ENCODE measurements at regions not wholly inside any gene's neighbourhood (a gene's known extent, or its start where the extent isn't known, plus 50 kb on each side); places are given as distances from the start of the nearest gene placed in this dataset.

DNA sequence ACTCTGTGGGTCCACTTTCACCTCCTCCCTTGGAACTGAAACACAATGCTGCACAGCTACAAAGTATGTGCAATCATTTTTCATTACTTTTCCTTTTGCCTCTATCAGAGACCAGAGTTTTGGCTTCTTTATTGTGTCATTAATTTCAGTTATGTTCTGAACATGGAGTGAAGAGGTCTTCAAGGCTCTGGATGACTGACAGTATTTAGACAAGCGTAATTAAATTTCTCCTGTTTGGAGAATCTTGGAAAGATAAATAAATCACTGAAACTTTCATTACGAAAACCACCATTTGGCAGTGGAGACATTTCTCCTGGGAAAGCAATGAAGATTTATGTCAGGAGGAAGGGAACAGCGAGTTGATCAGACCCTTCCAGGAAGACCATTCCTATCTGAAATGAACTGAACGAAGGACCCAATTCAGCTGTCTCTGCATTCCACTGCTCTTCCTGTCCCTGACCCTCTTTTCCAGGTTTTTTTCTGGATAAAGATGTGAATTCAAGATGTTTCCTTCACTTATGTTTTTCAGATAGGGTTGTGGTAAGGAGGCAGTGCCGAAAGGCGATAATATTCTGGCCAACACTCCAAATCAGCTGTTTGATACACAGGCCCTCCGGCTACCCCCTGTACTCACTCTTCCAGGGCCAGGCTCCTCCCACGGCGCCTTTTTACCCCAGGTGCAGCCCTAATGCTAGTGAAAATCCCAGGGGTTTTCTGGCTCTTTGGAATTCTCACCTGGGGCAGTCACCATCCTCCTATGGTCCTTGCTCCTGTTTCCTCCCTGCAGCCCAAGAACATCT lies 77.2 kb upstream of the OSMR start:
- Histone ChIP-seq H3K4me1 (ENCODE audit: control insufficient read depth, insufficient read depth, low read length) (no peaks in the 10 kb centered on the region), H3K4me3 (ENCODE audit: low read depth, low read length) (no peak overlapping the region), H3K27ac (ENCODE audit: extremely low read depth, low read depth, low read length) (no peak overlapping the region), H3K9me3 (ENCODE audit: control insufficient read depth, insufficient read depth, low read depth, low read length) (no peaks in the 10 kb centered on the region; the same call in 1 of the 2 replicates), H3K36me3 (ENCODE audit: control insufficient read depth in 2 of 2, insufficient read depth in 1 of 2, low read length in 2 of 2) (no peaks in the 10 kb centered on the region)
- POLR2A ChIA-PET, result no interaction called here
- TF ChIP-seq ZNF169 (tag by site-specific recombination; IDR thresholded peaks at IDR 0.05), result no peak
- TF ChIP-seq ZNF423 (tag by site-specific recombination; IDR thresholded peaks at IDR 0.05), result no peak
- TF ChIP-seq, protein P1, sequence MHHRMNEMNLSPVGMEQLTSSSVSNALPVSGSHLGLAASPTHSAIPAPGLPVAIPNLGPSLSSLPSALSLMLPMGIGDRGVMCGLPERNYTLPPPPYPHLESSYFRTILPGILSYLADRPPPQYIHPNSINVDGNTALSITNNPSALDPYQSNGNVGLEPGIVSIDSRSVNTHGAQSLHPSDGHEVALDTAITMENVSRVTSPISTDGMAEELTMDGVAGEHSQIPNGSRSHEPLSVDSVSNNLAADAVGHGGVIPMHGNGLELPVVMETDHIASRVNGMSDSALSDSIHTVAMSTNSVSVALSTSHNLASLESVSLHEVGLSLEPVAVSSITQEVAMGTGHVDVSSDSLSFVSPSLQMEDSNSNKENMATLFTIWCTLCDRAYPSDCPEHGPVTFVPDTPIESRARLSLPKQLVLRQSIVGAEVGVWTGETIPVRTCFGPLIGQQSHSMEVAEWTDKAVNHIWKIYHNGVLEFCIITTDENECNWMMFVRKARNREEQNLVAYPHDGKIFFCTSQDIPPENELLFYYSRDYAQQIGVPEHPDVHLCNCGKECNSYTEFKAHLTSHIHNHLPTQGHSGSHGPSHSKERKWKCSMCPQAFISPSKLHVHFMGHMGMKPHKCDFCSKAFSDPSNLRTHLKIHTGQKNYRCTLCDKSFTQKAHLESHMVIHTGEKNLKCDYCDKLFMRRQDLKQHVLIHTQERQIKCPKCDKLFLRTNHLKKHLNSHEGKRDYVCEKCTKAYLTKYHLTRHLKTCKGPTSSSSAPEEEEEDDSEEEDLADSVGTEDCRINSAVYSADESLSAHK (tag by site-specific recombination; IDR thresholded peaks at IDR 0.05), result no peak
- CTCF ChIA-PET, result no interaction called here

DNA sequence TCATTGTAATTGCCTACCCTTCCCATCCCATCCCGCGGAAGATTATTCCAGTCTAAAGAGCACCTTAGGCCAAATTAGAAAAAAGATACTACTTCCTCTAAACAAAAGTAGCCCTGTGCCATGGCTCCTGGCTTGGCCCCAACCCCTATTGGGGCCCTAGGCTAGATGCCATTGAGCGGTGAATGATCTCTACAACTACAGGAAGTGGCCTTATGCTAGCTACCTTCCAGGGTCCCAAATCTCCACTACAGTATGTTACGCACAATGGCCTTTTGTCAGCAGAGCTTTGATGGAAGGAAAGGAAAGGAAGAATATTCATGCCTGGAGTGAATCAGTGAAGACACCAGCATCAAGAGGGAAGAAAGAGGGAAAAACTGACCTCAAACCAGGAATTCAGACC lies 73.3 kb upstream of the OSMR start:
- Histone ChIP-seq H3K4me1 (ENCODE audit: control insufficient read depth, insufficient read depth, low read length) (no peaks in the 10 kb centered on the region), H3K4me3 (ENCODE audit: low read depth, low read length) (no peak overlapping the region), H3K27ac (ENCODE audit: extremely low read depth, low read depth, low read length) (no peak overlapping the region), H3K9me3 (ENCODE audit: control insufficient read depth, insufficient read depth, low read depth, low read length) (no peaks in the 10 kb centered on the region), H3K36me3 (ENCODE audit: control insufficient read depth in 2 of 2, insufficient read depth in 1 of 2, low read length in 2 of 2) (no peaks in the 10 kb centered on the region)
- CTCF ChIA-PET, result no interaction called here
- POLR2A ChIA-PET, result no interaction called here
- TF ChIP-seq ZNF354C (tag by site-specific recombination; IDR thresholded peaks at IDR 0.05; ENCODE audit: borderline replicate concordance, low read depth) (no peak), ZNF624 (tag by site-specific recombination; IDR thresholded peaks at IDR 0.05) (no peak), RBAK (tag by site-specific recombination; IDR thresholded peaks at IDR 0.05) (no peak), ZNF510 (tag by site-specific recombination; IDR thresholded peaks at IDR 0.05; ENCODE audit: insufficient replicate concordance) (no peak), ZFP3 (tag by site-specific recombination; IDR thresholded peaks at IDR 0.05; ENCODE audit: low read depth) (no peak), SETDB1 (IDR thresholded peaks at IDR 0.05; ENCODE audit: insufficient read length, low read length) (no peak), ZNF707 (tag by site-specific recombination; IDR thresholded peaks at IDR 0.05) (no peak), GFI1B (tag by site-specific recombination; IDR thresholded peaks at IDR 0.05) (no peak), TRIM28 (IDR thresholded peaks at IDR 0.05; ENCODE audit: borderline replicate concordance, low read length) (no peak), MZF1 (tag by site-specific recombination; IDR thresholded peaks at IDR 0.05; ENCODE audit: borderline replicate concordance) (no peak)
- TF ChIP-seq, protein P2, sequence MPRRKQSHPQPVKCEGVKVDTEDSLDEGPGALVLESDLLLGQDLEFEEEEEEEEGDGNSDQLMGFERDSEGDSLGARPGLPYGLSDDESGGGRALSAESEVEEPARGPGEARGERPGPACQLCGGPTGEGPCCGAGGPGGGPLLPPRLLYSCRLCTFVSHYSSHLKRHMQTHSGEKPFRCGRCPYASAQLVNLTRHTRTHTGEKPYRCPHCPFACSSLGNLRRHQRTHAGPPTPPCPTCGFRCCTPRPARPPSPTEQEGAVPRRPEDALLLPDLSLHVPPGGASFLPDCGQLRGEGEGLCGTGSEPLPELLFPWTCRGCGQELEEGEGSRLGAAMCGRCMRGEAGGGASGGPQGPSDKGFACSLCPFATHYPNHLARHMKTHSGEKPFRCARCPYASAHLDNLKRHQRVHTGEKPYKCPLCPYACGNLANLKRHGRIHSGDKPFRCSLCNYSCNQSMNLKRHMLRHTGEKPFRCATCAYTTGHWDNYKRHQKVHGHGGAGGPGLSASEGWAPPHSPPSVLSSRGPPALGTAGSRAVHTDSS (tag by site-specific recombination; IDR thresholded peaks at IDR 0.05), result no peak
- TF ChIP-seq, protein P3, sequence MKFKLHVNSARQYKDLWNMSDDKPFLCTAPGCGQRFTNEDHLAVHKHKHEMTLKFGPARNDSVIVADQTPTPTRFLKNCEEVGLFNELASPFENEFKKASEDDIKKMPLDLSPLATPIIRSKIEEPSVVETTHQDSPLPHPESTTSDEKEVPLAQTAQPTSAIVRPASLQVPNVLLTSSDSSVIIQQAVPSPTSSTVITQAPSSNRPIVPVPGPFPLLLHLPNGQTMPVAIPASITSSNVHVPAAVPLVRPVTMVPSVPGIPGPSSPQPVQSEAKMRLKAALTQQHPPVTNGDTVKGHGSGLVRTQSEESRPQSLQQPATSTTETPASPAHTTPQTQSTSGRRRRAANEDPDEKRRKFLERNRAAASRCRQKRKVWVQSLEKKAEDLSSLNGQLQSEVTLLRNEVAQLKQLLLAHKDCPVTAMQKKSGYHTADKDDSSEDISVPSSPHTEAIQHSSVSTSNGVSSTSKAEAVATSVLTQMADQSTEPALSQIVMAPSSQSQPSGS (tag by site-specific recombination; IDR thresholded peaks at IDR 0.05; ENCODE audit: low read depth), result no peak

DNA sequence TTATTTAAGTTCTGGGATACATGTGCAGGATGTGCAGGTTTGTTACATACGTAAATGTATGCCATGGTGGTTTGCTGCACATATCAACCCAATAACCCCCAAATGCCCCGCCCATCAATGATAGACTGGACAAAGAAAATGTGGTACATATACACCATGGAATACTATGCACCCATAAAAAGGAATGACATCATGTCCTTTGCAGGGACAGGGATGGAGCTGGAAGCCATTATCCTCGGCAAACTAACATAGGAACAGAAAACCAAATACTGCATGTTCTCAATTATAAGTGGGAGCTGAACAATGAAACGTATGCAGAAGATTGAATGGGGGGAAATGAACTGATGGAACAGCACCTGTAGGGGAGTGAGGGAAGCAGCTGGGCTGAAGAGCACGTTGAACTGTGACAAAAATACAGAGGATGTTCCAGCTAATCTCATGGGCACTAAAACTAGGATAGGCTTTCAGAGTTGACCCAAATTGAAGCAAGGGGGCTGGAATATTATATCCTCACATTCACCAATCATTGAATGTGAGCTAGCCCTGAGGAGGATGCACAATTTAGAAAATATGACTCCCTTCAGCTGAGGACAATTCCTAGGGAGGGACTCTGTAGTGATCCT lies 70.5 kb upstream of the OSMR start:
- H3K36me3 ChIP-seq (ENCODE audit: control insufficient read depth in 2 of 2, insufficient read depth in 1 of 2, low read length in 2 of 2), result no peaks in the 10 kb centered on the region
- H3K4me1 ChIP-seq (ENCODE audit: control insufficient read depth, insufficient read depth, low read length), result no peaks in the 10 kb centered on the region
- ChIA-PET CTCF (interaction anchor here (1.3 kb wide), 1 partner anchor 8 kb away, joined by 3 read pairs; no protein-coding TSS in a partner anchor), POLR2A (no interaction called here)
- no peak overlapping the region for H3K27ac ChIP-seq (ENCODE audit: extremely low read depth, low read depth, low read length)
- no peaks in the 10 kb centered on the region for H3K9me3 ChIP-seq (ENCODE audit: control insufficient read depth, insufficient read depth, low read depth, low read length)
- no peak overlapping the region for H3K4me3 ChIP-seq (ENCODE audit: low read depth, low read length)
- TF ChIP-seq ZNF248 (tag by site-specific recombination; IDR thresholded peaks at IDR 0.05) (no peak), KLF16 (tag by site-specific recombination; IDR thresholded peaks at IDR 0.05) (no peak), ZNF146 (tag by site-specific recombination; IDR thresholded peaks at IDR 0.05) (peak; percentile 85), ZNF157 (tag by site-specific recombination; IDR thresholded peaks at IDR 0.05) (no peak)
- TF ChIP-seq, protein P4, sequence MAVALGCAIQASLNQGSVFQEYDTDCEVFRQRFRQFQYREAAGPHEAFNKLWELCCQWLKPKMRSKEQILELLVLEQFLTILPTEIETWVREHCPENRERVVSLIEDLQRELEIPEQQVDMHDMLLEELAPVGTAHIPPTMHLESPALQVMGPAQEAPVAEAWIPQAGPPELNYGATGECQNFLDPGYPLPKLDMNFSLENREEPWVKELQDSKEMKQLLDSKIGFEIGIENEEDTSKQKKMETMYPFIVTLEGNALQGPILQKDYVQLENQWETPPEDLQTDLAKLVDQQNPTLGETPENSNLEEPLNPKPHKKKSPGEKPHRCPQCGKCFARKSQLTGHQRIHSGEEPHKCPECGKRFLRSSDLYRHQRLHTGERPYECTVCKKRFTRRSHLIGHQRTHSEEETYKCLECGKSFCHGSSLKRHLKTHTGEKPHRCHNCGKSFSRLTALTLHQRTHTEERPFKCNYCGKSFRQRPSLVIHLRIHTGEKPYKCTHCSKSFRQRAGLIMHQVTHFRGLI (tag by site-specific recombination; IDR thresholded peaks at IDR 0.05), result no peak
- TF ChIP-seq, protein P3 (tag by site-specific recombination; IDR thresholded peaks at IDR 0.05; ENCODE audit: low read depth), result peak; percentile 52; the same call in 1 of the 2 replicates
